SK-N-MC (cell line): ENCODE measurements at regions not wholly inside any gene's neighbourhood (a gene's known extent, or its start where the extent isn't known, plus 50 kb on each side); places are given as distances from the start of the nearest gene placed in this dataset.

Source experiments
- EZH2 ChIP-seq: fragments of 200-600 bp; sonication (generic); IDR thresholded peaks from one replicate; pipeline ENCODE4 v1.6.1; 2017; ENCODE audit warnings: antibody characterized with exemption
- FOXP2 ChIP-seq: optimal IDR thresholded peaks from 2 replicates; pipeline ENCODE3; 2011; ENCODE audit warnings: mild to moderate bottlenecking, moderate library complexity; ENCODE audit not compliant: insufficient read depth; ENCODE audit errors: extremely low read length, control extremely low read depth
- POLR2AphosphoS5 ChIP-seq: IDR thresholded peaks from 2 replicates; pipeline ENCODE4 v1.6.1; 2012; ENCODE audit warnings: mild to moderate bottlenecking, low read depth, low read length, borderline replicate concordance

DNA sequence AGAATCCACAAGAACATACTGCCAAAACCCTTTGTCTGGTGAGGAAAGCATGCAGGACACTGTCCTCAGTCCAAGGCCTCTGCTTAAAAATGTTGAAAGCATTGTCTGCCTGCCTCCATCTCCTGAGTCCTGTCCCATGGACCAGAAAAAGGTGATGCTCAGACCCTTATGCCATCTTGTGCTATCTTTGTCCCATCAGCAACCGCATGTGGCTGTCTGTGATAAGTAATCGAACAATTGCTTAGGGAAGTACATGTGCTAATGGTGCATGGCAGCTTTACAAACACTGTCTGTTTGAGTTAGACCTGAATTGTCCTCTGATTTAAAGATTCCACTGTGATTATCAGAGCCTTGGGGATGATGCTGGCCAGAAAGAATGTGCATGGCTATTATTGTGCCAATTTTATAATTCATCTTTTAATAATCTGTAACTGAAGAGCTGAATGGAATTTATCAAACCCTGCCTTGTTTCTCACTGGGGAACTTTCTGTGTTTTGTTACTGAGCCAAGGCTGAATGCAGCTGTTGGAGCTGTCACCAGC lies 177.5 kb downstream of the DACT1 start:
- TF ChIP-seq EZH2 (no peak), POLR2AphosphoS5 (no peak), FOXP2 (no peak)
